HG03064 (cell line): ENCODE measurements at regions not wholly inside any gene's neighbourhood (a gene's known extent, or its start where the extent isn't known, plus 50 kb on each side); places are given as distances from the start of the nearest gene placed in this dataset.
"Not testable (repeated sequence)": the region's sequence is repeated elsewhere in the genome, so short reads cannot be mapped to it uniquely, and the experiment has no call there.

Experiments used
- ATAC-seq: cut with Tn5 transposase; IDR thresholded peaks from one replicate; pipeline ENCODE4 v1.9.1; 2021; ENCODE audit warnings: low read depth; ENCODE audit not compliant: unreplicated experiment

DNA sequence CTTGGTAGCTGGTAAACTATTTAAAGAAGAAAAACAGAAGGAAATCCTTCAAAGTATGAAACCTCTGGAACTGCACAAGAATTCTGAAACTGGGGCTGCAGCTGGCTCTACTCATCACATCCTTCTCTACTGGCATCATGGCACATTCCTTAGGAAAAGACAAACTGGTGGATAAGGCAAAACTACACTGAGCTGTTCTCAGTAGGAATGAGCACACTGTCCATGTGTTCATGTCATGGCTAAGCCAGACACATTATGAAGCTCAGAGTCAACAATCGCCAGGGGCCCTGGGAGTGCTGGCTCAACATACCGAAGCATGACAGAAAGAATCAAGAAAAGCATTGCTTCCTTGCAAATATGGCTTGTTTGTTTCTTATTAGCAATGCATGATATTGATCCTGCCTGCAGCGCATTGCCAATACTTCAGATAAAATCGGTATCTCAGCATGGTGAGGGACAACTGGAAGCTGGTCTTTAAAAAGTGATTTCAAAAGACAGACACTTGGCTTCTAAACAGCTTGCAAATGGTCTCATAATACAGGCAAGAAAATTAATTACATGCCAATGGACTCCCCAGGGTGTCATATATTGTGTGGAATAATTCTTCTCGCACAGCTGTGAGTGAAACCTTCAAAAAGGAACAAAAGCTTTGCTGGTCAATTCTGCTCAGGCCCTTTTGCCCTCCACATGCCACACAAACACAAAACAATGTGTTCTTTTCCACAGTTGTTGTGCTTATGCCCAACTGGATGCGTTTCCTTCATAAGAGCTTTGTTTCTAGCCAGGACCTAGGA is 300.2 kb upstream of the VCX start:
- ATAC-seq = no peak

DNA sequence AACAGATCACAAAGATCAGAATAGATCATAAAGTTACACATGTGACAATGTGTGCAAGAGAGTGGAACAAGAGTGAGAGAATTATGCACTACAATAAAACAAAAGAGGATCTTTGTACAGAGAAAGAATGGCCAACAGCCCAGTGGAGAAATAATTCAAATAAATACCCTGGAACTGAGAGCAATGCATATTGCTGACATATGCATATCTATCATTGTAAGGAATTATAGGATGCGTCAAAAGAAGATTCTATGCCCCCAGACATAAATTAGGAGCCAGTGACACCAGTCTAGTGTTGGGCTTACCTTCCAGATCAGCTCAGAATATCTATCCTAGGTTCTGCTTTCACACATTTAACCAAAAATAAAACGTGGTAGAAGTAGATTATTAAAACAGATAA is 320.1 kb upstream of the VCX start:
- no peak for ATAC-seq

DNA sequence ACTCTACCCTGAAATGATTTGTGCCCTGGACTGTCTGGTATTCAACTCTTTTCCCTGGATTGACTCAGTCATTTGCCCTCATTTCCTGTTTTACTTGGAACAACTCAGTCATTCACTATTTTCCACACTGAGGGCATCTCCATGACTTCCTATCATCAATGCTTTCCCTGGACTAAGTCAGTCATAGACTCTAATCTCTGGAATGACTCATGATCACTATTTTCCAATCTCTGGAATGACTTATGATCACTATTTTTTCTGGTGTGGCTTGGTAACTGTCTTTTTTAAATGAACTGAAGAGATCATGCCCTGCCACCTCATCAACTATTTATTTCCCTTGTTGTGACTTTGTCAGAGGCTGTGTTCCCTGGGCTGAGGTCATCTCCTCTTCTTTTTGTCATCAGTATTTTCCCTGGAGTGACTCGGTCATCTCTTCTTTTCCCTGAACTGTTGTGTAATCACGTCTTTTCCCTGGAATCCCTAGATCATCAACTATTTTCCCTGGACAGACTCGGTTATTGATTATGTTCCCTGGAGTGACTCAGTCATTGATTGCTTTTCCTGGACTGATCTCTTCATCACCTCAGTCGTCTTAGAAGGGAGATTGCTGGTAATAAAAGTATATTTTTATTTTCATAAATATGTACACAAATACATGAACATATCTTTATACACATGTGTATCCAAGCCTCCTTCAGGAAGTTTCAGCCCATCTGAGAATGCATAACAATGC is 327.1 kb upstream of the VCX start:
- ATAC-seq = no peak

DNA sequence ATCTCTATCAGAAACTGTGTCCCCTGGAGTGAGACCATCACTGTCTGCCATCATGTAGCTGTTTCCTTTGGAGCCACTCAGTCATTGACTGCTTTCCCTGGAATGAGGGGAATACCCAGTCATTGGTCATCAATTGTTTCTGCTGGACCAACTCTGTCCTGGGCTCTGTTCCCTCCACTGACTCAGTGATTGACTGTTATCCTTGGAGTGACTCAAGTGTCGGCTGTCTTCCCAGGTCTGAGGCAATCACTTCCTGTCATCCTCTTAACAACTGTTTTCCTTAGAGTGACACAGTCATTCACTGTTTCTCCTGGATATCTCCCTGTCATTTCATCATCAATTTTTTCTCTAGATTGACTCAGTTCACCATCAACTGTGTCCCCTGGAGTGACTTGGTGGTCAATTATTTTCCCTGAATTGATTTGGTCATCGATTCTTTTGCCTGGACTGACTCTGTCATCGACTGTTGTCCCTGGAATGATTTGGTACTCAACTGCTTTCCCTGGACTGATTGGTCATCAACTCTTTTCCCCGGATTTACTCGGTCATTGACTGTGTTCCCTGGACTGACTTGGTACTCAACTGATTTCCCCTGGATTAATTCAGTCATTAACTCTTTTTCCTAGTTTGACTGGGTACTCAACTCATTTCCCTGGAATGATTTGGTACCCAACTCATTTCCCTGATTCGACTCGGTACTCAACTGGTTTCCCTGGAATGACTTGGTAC is 327.9 kb upstream of the VCX start:
- no peak for ATAC-seq

DNA sequence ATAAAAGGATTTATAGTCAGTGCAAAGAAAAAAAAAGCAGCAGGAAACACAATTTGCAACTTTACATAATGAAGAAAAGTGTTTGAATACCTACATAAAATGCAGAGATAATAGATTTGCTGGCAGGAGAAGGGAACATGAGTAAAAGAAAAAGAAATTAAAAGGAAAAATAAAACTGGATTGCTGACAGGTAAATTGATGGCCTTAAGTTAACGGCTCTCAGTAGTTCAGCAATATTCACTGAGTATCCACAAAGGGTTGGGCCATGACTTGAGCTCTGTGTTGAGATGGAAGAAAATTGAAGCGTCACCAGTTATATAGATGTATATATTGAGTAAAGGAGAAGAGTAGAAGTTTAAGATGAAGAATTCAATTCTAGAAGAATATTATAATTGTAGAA is 330.1 kb upstream of the VCX start:
- no peak for ATAC-seq

DNA sequence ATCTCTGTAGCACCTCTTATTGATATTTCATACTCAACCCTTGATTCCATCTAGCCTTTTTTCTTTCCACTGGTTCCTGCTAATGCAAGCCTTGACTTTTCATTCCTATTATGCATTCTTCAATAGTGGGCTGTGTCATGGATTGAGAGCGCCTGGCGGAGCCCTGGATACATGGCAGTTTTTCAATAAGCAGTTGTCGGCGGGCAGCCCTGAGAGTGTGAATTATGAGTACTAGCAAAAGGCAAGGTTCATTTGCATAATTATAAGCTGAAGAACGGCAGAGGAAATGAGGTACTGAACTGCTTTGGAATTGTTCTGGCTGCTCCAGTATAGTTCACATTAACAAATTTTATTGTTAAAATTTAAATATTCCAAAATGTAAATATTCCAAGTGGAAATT is 339.7 kb upstream of the VCX start:
- no peak for ATAC-seq

DNA sequence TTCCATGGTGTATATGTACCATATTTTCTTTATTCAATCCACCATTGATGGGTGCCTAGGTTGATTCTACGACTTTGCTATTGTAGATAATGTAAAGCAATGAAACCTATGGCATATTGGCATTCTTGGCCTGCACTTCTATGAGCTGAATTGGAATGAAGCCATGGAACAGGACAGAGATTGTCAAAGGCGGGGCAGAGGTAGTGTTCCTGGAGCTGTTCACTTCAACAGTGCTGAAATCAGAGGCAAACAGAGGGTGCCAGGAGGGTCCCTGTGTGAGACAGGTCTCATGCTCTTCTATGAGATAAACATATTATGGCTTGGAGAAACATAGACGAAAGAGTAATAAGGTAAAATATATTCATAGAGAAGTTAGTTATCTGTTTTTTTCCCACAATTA is 342.6 kb upstream of the VCX start:
- ATAC-seq = no peak

DNA sequence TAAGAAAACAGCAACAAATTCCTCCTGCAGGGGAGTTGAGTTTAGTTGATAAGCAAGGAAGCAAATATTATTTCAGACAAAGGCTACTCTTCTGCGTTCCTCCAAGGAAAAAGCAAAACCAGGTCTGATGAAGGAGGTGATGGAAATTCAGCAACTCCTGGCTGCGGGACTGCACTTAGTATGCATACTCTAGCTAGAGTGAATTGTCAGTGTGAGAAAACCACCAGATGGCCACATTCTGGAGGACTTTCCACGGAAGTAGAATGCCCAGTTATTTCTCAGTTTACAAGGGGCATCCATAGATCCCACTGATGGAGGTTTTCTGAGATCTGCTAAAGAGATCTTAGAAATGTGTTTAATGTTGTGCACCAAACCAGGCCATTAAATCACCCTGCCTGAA is 338.6 kb upstream of the PUDP start:
- ATAC-seq = no peak

DNA sequence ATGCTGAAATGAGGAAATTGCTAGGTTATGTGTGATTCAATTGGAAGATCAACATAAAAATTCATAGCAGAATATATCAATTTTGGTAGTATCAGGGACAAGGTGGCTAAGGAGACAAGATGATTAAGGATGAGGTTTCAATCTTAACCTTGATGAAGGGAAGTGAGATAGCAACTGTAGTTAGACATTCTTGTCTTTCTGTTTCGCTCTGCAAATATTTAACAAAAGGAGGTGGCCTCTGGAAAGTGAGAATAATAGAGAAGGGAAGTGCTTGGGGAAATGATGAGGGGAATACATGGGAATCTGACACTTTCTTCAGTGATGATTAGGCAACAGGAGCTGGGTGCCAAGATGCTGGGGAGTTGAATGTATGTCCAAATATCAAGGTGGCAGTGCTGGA is 337.1 kb upstream of the PUDP start:
- no peak for ATAC-seq

DNA sequence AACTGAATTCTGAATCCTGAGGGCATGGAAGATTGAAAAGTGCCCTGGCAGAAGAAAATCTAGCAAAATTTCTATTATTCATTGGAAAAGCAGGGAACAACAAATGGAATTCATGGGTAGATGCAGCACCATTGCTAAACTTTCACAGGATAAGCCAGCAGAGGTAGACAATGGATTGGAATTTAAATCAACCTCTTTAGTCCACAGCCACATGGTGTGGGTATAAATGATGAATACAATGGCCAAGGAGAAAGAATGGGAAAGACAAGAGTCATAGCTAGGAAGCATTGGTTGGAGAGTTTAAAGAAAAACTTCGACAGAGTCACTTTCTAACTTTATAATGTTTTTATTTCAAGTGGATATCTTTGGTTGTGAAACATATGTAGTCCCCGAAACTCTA is 332.8 kb upstream of the PUDP start:
- no peak for ATAC-seq

DNA sequence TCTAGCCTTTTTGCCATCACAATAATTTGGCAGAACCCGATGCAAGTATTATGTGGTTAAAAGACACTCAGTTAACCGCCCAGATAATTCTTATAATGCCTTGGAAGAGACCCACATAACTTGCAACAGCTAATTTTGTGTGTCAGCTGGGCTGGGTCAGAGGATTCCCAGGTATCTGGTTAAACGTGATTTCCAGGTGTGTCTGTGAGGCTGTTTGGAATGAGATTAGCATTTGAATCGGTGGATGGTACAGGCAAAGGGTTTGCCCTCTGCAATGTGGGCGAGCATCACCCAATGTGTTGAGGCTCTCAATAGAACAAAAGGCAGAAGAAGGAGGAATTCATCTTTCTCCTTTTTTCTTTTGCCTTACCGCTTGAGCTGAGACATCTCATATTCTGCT is 314.2 kb upstream of the PUDP start:
- ATAC-seq = no peak

DNA sequence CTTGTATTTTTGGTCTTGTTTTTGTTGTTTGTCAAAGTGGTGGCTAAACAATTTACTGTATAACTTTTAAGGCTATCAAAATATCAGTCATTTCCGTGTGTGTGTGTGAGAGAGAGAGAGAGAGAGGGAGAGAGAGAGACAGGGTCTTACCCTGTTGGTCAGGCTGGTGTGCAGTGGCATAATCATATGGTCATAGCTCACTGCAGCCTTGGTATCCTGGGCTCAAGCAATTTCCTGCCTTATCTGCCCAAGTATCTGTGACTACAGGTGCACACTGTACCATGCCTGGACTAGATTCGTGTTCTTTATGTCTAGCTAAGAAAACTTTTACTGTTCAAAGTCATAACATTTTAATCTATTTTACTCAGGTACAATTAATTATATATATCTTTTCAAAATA is 313.1 kb upstream of the PUDP start:
- not testable (repeated sequence) for ATAC-seq

DNA sequence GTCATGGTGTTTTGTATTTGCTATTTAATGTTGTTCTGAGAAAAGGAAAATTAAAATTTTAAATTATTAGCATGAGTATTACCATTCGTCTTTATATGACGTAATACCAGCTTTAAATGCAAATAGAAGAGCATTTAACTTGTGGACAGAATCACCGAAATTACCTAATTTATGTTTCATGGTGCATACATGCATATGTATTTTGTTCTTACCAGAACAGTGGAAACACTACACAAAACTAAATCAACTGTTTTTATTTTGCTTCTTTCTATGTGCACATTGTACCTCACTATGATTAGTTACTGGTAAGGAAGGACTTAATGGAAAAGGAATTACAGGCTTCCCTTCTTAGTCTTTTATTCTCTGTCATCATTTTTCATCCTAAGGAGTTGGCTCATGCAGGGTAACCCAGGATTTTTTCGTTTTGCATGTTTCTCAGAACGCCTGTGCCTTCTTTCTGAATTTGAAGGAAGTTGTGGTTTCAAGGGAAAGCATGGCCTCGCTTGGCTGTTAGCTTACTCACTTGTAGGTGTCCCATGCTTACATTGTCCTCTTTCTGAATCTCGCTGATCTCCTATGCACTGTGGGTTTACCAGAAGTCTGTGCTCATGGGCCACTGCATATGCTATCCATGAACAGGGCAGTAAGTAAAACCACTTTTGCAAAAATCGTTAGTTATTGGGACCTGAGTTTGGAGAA is 300.0 kb upstream of the PUDP start:
- ATAC-seq = no peak

DNA sequence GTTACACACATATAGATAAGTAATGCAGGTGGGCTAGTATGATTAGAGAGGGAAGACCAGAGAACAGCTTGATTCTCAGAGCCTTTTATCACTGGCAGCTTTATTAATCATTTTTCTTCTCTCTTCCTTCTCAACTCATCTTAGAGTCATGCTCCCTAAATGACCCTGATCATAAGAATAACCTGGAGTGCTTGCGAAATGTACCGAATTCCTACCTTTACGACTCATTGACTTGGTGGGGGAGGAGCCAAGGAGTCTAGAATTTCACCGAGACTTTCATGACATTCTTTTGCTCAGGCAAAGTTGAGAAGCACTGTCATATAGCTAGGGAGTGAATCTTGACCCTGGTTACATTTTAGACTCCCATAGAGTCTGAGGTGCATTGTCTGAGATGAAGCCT is 298.9 kb upstream of the PUDP start:
- no peak for ATAC-seq

DNA sequence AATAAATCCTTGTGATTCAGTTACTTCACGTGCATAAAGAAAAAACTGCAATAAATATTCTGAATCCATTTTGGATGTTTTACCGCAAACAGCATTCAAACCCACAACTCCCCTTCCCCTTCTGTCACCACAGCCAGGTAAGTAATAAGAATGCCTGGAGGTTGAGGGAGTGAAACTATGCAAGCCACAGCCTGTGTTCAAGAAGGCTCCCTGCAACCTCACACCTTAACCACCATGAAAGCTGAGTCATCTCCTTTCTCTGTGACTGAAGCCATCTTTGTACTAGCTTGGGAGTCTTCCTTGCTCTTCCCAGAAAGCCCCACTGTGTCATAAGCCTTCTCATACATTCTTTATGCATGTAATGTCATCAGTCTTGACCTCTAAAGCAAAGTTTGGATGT is 297.0 kb upstream of the PUDP start:
- peak; percentile 98 for ATAC-seq

DNA sequence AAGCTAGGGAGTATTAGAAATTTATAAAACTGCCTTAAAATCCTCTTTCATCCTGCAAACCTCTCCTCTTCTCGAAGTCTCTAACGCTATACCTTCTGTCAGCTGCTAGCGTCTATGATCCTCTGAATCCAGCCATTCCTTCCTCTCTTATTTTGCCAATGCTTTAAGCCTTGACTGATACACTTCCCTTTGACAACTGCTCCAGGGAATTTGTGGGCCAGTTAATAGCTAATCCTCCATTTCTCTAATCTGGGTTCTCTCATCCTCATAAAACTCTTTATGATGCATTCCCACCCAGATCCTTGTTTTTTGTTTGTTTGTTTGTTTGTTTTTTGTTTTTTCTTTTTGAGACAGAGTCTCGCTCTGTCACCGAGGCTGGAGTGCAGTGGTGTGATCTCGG is 293.6 kb upstream of the PUDP start:
- no peak for ATAC-seq

DNA sequence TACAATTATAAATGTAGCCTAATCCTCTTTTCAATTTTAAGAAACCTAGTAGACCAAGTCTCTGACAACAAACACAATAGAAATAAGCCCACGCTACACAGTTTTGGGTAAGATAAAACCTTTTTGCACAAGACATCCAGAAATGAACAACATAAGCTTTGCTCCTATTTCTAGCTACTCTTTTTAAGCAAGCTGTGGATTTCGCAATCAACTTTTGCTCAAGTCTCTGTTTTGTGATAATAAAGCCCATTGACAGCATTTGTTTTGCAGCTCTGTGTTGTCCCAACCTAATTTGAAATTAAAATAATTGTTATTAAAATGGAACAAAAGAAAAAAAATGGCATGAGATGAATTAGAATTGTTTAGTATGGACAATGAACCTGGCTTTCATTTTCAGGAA is 287.9 kb upstream of the PUDP start:
- ATAC-seq = no peak

DNA sequence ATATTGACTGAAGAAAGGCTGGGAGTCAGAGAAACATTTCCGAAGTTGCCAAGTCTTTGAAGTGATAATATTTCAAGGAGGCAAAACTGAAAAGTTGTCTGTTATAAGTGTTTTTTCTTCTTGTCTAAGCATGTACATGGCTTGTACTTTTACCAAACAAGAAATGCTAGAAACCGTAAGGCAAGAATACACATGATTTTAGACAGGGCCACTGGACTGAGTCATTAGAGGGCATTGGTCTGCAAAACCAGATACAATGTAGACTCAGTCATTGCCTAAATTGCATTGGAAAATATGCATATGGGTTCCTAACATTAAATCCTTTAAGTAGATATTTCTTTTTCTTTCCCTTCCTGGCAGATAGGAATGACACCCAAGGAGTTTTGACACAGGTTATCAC is 284.9 kb upstream of the PUDP start:
- no peak for ATAC-seq

DNA sequence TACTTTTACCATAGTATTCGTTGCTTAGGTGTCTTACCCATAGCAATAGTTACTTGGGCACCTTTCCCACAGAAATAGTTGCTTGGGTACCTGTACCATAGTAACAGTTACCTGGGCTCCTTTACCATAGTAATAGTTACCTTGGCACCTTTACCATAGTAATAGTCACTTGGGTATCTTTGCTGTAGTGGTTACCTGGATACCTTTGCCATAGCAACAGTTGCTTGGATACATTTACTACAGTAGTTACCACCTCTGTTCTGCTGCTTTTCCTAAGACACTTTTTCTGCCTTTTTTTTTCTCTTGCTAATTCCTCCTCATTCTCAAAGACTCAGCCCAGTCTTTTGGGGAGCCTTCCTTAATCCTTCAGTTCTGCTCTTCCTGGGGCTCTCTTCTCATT is 272.8 kb upstream of the PUDP start:
- no peak for ATAC-seq

DNA sequence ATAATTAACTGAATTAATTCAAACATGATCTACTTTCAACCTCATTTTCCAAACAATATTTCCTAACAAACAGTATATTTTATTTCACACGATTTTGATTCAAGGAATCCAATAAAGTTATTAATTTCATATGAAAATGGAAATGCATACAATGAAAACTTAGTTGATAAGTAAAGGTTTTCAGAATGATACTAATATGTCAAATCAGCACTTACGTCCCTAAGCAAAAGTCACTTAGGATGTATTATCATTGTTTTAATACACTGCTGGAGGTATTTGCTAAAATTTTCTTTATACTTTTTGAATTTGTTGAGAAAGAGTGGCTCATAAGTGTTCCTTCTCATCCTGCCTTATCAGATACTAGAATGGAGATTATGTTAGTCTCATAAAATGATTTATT is 266.8 kb upstream of the PUDP start:
- no peak for ATAC-seq

DNA sequence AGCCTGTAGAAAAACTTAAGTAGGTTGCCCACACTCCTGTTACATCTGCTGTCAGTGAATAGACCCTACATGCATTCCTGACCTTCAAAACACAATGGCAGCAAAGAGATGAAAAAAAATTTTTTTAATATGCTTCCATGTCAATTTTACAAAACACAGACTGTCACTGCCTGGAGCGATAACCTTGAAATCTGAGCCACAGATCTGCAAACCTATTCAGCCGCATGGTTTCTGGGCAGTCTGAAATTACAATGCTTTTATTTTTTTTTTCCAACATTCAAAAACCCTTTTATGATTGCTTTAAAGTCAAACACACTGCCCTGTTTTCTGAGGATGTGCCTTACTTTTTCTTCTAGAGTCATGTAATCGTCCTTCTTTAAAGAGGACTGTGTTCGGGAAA is 264.9 kb upstream of the PUDP start:
- ATAC-seq = no peak
